LNCAP (cell line): ENCODE measurements at regions not wholly inside any gene's neighbourhood (a gene's known extent, or its start where the extent isn't known, plus 50 kb on each side); places are given as distances from the start of the nearest gene placed in this dataset.

Experiments
- TF ChIP-seq, protein P1 (sequence below): fragments of 450-650 bp; IDR thresholded peaks from 2 replicates; pipeline ENCODE4 v1.5.1; 2017; ENCODE audit warnings: mild to moderate bottlenecking

DNA sequence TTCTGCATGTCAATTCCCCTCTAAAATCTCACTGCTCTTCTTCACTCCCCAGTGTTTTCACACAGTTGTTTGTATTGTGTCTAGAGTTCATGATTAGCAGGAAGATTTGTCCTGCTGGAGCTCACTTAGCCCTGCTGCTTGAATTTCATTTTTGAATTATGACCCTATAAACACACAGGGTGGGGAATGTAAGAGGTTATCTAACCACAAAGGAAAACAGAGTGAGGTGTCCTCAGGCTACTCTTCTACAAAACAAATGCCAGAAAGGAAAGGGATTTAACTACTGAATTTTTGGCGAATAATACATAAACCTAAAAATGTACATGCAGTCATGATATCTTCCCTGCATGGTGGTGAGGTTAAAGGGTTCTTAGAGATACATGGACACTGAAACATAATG lies 215.1 kb upstream of the CNTN4 start:
- TF ChIP-seq, protein P1, sequence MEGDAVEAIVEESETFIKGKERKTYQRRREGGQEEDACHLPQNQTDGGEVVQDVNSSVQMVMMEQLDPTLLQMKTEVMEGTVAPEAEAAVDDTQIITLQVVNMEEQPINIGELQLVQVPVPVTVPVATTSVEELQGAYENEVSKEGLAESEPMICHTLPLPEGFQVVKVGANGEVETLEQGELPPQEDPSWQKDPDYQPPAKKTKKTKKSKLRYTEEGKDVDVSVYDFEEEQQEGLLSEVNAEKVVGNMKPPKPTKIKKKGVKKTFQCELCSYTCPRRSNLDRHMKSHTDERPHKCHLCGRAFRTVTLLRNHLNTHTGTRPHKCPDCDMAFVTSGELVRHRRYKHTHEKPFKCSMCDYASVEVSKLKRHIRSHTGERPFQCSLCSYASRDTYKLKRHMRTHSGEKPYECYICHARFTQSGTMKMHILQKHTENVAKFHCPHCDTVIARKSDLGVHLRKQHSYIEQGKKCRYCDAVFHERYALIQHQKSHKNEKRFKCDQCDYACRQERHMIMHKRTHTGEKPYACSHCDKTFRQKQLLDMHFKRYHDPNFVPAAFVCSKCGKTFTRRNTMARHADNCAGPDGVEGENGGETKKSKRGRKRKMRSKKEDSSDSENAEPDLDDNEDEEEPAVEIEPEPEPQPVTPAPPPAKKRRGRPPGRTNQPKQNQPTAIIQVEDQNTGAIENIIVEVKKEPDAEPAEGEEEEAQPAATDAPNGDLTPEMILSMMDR: no peak

DNA sequence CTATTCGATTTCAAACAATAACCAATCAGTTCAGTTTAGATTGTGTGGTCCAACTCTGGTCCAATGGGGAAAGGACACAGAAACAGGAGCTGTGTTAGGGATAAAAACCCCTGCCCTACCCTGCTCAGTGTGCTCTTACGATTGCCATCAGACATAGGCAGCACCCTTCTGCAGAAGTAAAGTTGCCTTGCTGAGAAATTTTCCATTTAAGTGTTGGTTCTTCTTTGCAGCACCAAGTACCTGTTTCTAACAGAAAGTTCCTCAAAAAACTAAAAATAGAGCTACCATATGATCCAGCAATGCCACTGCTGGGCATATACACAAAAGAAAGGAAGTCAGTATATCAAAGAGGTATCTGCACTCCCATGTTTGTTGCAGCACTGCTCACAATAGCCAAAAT lies 206.2 kb upstream of the CNTN4 start:
- TF ChIP-seq, protein P1: no peak

- TF ChIP-seq, protein P1: no peak
These were observed 196.2 kb upstream of the CNTN4 start for GRCh38 chr3:1902416-1902815.

- TF ChIP-seq, protein P1: no peak
These were observed 195.6 kb upstream of the CNTN4 start for GRCh38 chr3:1903111-1903510.

- TF ChIP-seq, protein P1: no peak
These were observed 190.8 kb upstream of the CNTN4 start for GRCh38 chr3:1907911-1908310.

DNA sequence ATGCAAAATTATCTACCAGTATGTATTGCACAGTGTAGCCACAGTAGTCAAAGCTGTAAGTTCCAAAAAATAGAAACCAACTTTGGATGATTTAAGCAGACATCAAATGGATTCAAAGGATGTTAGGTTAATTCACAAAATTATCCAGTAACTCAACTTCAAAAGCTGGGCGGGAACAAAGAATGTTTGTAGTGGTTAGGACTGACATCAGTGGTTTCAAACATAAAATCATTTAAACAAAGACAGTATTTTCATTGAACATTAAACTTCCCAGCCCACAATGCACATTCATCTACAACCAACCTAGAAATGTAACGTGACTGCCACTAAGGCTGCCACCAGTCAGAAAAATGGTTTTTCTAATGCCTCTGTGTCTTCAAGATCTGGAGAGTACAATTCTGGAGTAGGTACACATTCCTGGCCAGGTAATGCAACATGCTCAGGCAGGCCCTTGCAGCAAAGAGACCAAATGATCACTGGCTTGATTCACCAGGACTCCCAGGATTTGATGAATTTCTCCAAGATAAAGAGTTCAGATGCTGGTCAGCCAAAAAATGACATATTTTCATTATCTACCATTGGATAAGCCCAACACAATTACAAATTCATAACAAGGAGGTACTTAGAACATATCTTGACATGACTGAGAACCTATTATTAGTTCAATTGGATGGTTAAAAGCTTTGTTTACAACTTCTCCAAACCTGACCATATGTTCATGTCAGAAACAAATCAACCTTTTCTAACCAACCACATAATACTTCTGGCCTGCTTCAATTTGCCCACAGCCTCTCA lies 189.8 kb upstream of the CNTN4 start:
- TF ChIP-seq, protein P1: no peak

GRCh38 chr3:1910322-1910721 lies 188.3 kb upstream of the CNTN4 start:
- TF ChIP-seq, protein P1: no peak
